ENCODE measurements at regions not wholly inside any gene's neighbourhood (a gene's known extent, or its start where the extent isn't known, plus 50 kb on each side); places are given as distances from the start of the nearest gene placed in this dataset.

DNA sequence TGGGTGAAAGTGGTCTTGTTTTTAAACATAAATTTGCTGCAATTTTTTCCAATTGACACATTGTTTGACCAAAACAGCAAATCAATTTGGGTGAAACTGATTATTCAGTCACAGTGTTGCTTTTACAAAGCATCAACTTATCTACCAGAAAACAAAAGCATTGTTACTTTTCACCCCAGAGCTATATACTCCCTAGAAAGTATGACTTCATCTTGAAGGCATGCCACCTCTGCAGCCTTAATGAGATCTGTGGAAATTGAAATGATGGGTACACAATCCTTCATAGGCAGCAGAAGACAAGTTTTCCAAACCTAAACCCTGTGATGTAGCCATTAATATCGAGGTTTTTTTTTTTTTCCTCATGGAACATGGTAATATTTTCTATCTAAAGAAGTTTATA lies 615.9 kb downstream of the CHSY3 start:
- Histone ChIP-seq H3K79me2 (ENCODE audit: insufficient read depth, low read length) (no peaks in the 10 kb centered on the region), H3K4me2 (ENCODE audit: low read length) (no peak overlapping the region), H3K4me1 (ENCODE audit: insufficient read depth, low read length, severe bottlenecking) (no peaks in the 10 kb centered on the region), H2AFZ (ENCODE audit: low read length) (no peak overlapping the region), H3K36me3 (ENCODE audit: insufficient read depth, low read length) (no peaks in the 10 kb centered on the region), H3F3A (ENCODE audit: insufficient read depth, low read length) (no peaks in the 10 kb centered on the region), H3K4me3 (ENCODE audit: low read depth, low read length, poor library complexity, severe bottlenecking) (no peak overlapping the region), H3K9me2 (ENCODE audit: low read depth, low read length) (0 out of 2 replicates have a peak, but pooled peaks cover 2% of the 10 kb centered on the region), H3K9me3 (ENCODE audit: low read length) (no peaks in the 10 kb centered on the region), H3K27ac (ENCODE audit: low read depth, low read length, poor library complexity, severe bottlenecking) (no peak overlapping the region), H4K20me1 (ENCODE audit: insufficient read depth, low read length) (no peaks in the 10 kb centered on the region), H3K27me3 (ENCODE audit: insufficient read depth, low read length) (no peaks in the 10 kb centered on the region), H3K9ac (ENCODE audit: low read length) (no peak overlapping the region)
- no peak for TF ChIP-seq EZH2 (IDR thresholded peaks at IDR 0.05; ENCODE audit: borderline replicate concordance, low read length)
- TF ChIP-seq CTCF (IDR thresholded peaks at IDR 0.05; ENCODE audit: low read length): no peak

- H3K9me3 ChIP-seq (ENCODE audit: low read length): no peaks in the 10 kb centered on the region
- no peak overlapping the region for H3K4me2 ChIP-seq (ENCODE audit: low read length)
- no peaks in the 10 kb centered on the region for H3K36me3 ChIP-seq (ENCODE audit: insufficient read depth, low read length)
- TF ChIP-seq EZH2 (IDR thresholded peaks at IDR 0.05; ENCODE audit: borderline replicate concordance, low read length) (no peak), CTCF (IDR thresholded peaks at IDR 0.05; ENCODE audit: low read length) (no peak)
- no peak overlapping the region for H2AFZ ChIP-seq (ENCODE audit: low read length)
- H3K79me2 ChIP-seq (ENCODE audit: insufficient read depth, low read length): no peaks in the 10 kb centered on the region
- H3K27me3 ChIP-seq (ENCODE audit: insufficient read depth, low read length): no peaks in the 10 kb centered on the region
- no peaks in the 10 kb centered on the region for H3F3A ChIP-seq (ENCODE audit: insufficient read depth, low read length)
- no peak overlapping the region for H3K9ac ChIP-seq (ENCODE audit: low read length)
- H3K4me1 ChIP-seq (ENCODE audit: insufficient read depth, low read length, severe bottlenecking): no peaks in the 10 kb centered on the region
- H3K27ac ChIP-seq (ENCODE audit: low read depth, low read length, poor library complexity, severe bottlenecking): no peak overlapping the region
- H3K4me3 ChIP-seq (ENCODE audit: low read depth, low read length, poor library complexity, severe bottlenecking): no peak overlapping the region
- no peaks in the 10 kb centered on the region for H4K20me1 ChIP-seq (ENCODE audit: insufficient read depth, low read length)
- H3K9me2 ChIP-seq (ENCODE audit: low read depth, low read length): 0 out of 2 replicates have a peak, but pooled peaks cover 2% of the 10 kb centered on the region
Observed at GRCh38 chr5:130514984-130515690, 610.9 kb downstream of the CHSY3 start.

- Histone ChIP-seq H3K79me2 (ENCODE audit: insufficient read depth, low read length) (no peaks in the 10 kb centered on the region), H3K9me2 (ENCODE audit: low read depth, low read length) (no peaks in the 10 kb centered on the region), H3K27ac (ENCODE audit: low read depth, low read length, poor library complexity, severe bottlenecking) (no peak overlapping the region), H3K4me1 (ENCODE audit: insufficient read depth, low read length, severe bottlenecking) (no peaks in the 10 kb centered on the region), H4K20me1 (ENCODE audit: insufficient read depth, low read length) (no peaks in the 10 kb centered on the region), H2AFZ (ENCODE audit: low read length) (no peak overlapping the region), H3K4me3 (ENCODE audit: low read depth, low read length, poor library complexity, severe bottlenecking) (no peak overlapping the region), H3K9me3 (ENCODE audit: low read length) (no peaks in the 10 kb centered on the region), H3F3A (ENCODE audit: insufficient read depth, low read length) (no peaks in the 10 kb centered on the region), H3K9ac (ENCODE audit: low read length) (no peak overlapping the region), H3K36me3 (ENCODE audit: insufficient read depth, low read length) (no peaks in the 10 kb centered on the region), H3K27me3 (ENCODE audit: insufficient read depth, low read length) (no peaks in the 10 kb centered on the region), H3K4me2 (ENCODE audit: low read length) (no peak overlapping the region)
- TF ChIP-seq EZH2 (IDR thresholded peaks at IDR 0.05; ENCODE audit: borderline replicate concordance, low read length) (no peak), CTCF (IDR thresholded peaks at IDR 0.05; ENCODE audit: low read length) (no peak)
Observed at GRCh38 chr5:130502702-130503101, 598.4 kb downstream of the CHSY3 start.
